Endothelial cell of umbilical vein (primary cell): ENCODE measurements at regions not wholly inside any gene's neighbourhood (a gene's known extent, or its start where the extent isn't known, plus 50 kb on each side); places are given as distances from the start of the nearest gene placed in this dataset.
"Not testable (repeated sequence)": the region's sequence is repeated elsewhere in the genome, so short reads cannot be mapped to it uniquely, and the experiment has no call there.

Experiments used
- BruUV-seq: library from RNA; stranded (reverse); fragments of 400-500 nt; replicated peaks from 2 replicates; lab custom pipeline; 2021; lab: Mats Ljungman, UMichigan
- CTCF ChIA-PET: fragments of 300-600, 350-600 bp; sonication (Branson Sonifier 250); formaldehyde crosslinking; loops from one replicate; lab custom pipeline; 2021; ENCODE audit warnings: antibody characterized with exemption, inconsistent platforms; lab: Charles Lee
- POLR2A ChIA-PET: fragments of 300-600, 350-600 bp; sonication (Branson Sonifier 250); formaldehyde crosslinking; loops from one replicate; lab custom pipeline; 2021; ENCODE audit warnings: antibody characterized with exemption, inconsistent platforms; lab: Charles Lee
- DNase-seq: peaks from one replicate; pipeline ENCODE4 v3.0.0-alpha.2; 2011; ENCODE audit warnings: low read depth, low spot score
- FAIRE-seq: peaks from 2 replicates; lab custom pipeline; 2011; peaks lifted over from hg19 to GRCh38; lab: Jason Lieb, UNC
- H2AFZ ChIP-seq: 2 replicates; pipeline ENCODE4 v1.6.0; 2012; ENCODE audit warnings: low read depth, low read length, control low read depth, inconsistent platforms
- H3K27ac ChIP-seq: 2 replicates; pipeline ENCODE4 v1.5.1; 2011; ENCODE audit warnings: low read depth, mild to moderate bottlenecking, control low read depth, low read length, moderate library complexity; ENCODE audit not compliant: insufficient read depth
- H3K27me3 ChIP-seq, 2 experiments: 2 replicates each; pipeline versions ENCODE4 v1.6.0 to v1.6.1; 2011; ENCODE audit warnings: low read length in 2 of 2, mixed read lengths in 1 of 2; ENCODE audit not compliant: control insufficient read depth in 2 of 2, insufficient read depth in 2 of 2
- H3K36me3 ChIP-seq, 2 experiments: 2 replicates in 1 of 2; 3 replicates in 1 of 2; pipeline ENCODE4 v1.5.1; 2011; ENCODE audit warnings: low read length in 2 of 2, mild to moderate bottlenecking in 1 of 2, moderate library complexity in 1 of 2; ENCODE audit not compliant: control insufficient read depth in 2 of 2, insufficient read depth in 2 of 2; ENCODE audit errors: extremely low read depth in 1 of 2
- H3K4me1 ChIP-seq: 3 replicates; pipeline ENCODE4 v1.5.1; 2011; ENCODE audit warnings: mild to moderate bottlenecking, low read length; ENCODE audit not compliant: control insufficient read depth, insufficient read depth; ENCODE audit errors: extremely low read depth
- H3K4me2 ChIP-seq: 2 replicates; pipeline ENCODE4 v1.6.1; 2011; ENCODE audit warnings: low read length, control low read depth, mixed read lengths; ENCODE audit not compliant: insufficient read depth
- H3K4me3 ChIP-seq, 3 experiments: fragments of 200-600 bp in 1 of 3; sonication (generic), shearing (Covaris generic) in 1 of 3; replicated peaks in 1 of 3; 2 replicates each; pipeline ENCODE4 v1.5.1; 2011 to 2016; ENCODE audit warnings: control low read depth in 3 of 3, low read length in 3 of 3, mild to moderate bottlenecking in 2 of 3, inconsistent platforms in 1 of 3, low read depth in 1 of 3, moderate library complexity in 1 of 3; ENCODE audit not compliant: insufficient read depth in 1 of 3
- H3K79me2 ChIP-seq: 2 replicates; pipeline ENCODE4 v1.6.0; 2012; ENCODE audit warnings: low read length, inconsistent platforms; ENCODE audit not compliant: control insufficient read depth, insufficient read depth
- H3K9ac ChIP-seq: replicated peaks from 2 replicates; pipeline ENCODE3; 2011; ENCODE audit warnings: low read length, control low read depth; ENCODE audit not compliant: insufficient read depth; ENCODE audit errors: extremely low read depth
- H3K9me1 ChIP-seq: replicated peaks from 3 replicates; pipeline ENCODE4 v1.6.0; 2011; ENCODE audit warnings: mild to moderate bottlenecking, low read length; ENCODE audit not compliant: control insufficient read depth, insufficient read depth; ENCODE audit errors: extremely low read depth
- H3K9me3 ChIP-seq: replicated peaks from 2 replicates; pipeline ENCODE4 v1.5.1; 2012; ENCODE audit warnings: low read length, inconsistent platforms; ENCODE audit not compliant: control insufficient read depth, insufficient read depth
- H4K20me1 ChIP-seq: replicated peaks from 2 replicates; pipeline ENCODE3; 2011; ENCODE audit warnings: mild to moderate bottlenecking, low read length; ENCODE audit not compliant: control insufficient read depth, insufficient read depth; ENCODE audit errors: extremely low read depth
- dilution Hi-C: fragments of 300-500 bp; cut with MboI; formaldehyde crosslinking; loops from one replicate; pipeline ENCODE4 v1.15.0; 2019; ENCODE audit warnings: low sequenced_read_pairs; ENCODE audit not compliant: extremely low pct_ligation_motif_present
- intact Hi-C: fragments of 100-400 bp; cut with micrococcal nuclease; formaldehyde crosslinking; loops from one replicate; pipeline ENCODE4 v1.10.0; 2022

GRCh38 chr7:55715247-55715867 lies 143.1 kb upstream of the VOPP1 start:
- H3K27me3 ChIP-seq, POLR2A ChIA-PET, CTCF ChIA-PET, H3K36me3 ChIP-seq, H3K9ac ChIP-seq, FAIRE-seq, dilution Hi-C loops, H3K4me2 ChIP-seq, H3K4me3 ChIP-seq, H3K79me2 ChIP-seq, H4K20me1 ChIP-seq, H3K9me1 ChIP-seq, H3K27ac ChIP-seq, H3K4me1 ChIP-seq, intact Hi-C loops, H3K9me3 ChIP-seq, BruUV-seq, H2AFZ ChIP-seq, DNase-seq: not testable (repeated sequence)

DNA sequence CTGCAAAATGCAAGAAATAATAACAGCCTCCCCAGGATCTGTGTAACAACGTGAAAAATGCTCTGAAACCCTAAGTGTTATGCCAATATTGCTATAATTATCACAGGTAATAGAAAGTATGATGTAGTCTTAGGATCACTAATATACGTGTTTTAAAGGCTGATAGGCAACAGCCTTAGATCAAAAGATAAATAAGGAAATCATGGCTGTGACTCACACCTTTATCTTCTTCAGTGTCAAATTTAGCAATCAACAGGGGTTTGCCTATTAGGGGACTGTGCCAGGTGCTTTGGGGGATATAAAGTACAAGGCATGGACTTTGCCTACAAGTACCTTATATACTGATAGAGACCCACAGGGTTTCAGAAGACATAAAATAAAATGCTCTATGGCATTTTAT lies 142.1 kb upstream of the VOPP1 start:
- H3K36me3 ChIP-seq, H3K9ac ChIP-seq, H3K9me3 ChIP-seq, CTCF ChIA-PET, dilution Hi-C loops, intact Hi-C loops, POLR2A ChIA-PET, FAIRE-seq, H3K9me1 ChIP-seq, H3K27ac ChIP-seq, H3K4me1 ChIP-seq, H3K4me2 ChIP-seq, H2AFZ ChIP-seq, H3K27me3 ChIP-seq, H4K20me1 ChIP-seq, H3K79me2 ChIP-seq, H3K4me3 ChIP-seq, DNase-seq, BruUV-seq: not testable (repeated sequence)

DNA sequence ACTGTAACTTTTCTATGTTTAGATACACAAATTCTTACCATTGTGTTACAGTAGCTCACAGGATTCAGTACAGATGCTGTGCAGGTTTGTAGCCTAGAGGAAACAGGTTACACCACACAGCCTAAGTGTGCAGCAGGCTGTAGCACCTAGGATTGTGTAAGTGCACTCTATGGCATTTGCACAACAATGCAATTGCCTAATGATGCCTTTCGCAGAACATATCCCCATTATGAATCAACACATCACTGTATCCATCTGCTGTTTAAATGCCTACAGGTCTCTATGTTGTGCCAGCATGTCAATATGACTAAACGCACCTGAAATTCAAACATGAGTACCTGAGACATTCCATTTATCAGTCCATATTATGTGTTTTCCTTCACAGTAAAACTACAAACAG lies 138.0 kb upstream of the VOPP1 start:
- H3K9ac ChIP-seq, H3K27ac ChIP-seq, FAIRE-seq, dilution Hi-C loops, H3K9me3 ChIP-seq, H3K36me3 ChIP-seq, DNase-seq, H2AFZ ChIP-seq, intact Hi-C loops, CTCF ChIA-PET, BruUV-seq, H3K4me1 ChIP-seq, H4K20me1 ChIP-seq, POLR2A ChIA-PET, H3K4me3 ChIP-seq, H3K4me2 ChIP-seq, H3K9me1 ChIP-seq, H3K79me2 ChIP-seq, H3K27me3 ChIP-seq: not testable (repeated sequence)

DNA sequence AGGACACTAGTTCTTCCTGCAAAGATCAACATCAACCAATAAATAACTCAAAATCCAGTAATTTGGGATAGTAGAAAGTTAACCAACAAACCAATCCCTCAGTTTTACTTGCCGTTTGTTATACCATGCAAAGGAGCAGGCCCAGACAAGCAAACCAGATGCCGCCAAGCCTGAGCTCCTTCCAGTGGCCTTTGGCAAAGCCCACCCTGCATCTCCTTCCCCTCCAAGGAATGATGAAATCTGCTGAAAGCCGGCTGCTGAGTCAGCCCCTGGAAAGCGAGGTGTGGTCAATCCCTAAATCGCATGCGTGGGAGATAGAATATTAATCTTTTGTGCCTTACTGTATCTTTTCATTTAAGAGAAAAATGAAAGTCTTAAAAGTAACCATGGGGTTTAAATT lies 135.7 kb upstream of the VOPP1 start:
- H3K4me2 ChIP-seq, dilution Hi-C loops, intact Hi-C loops, H3K27me3 ChIP-seq, FAIRE-seq, DNase-seq, BruUV-seq, H3K9ac ChIP-seq, H3K79me2 ChIP-seq, H4K20me1 ChIP-seq, POLR2A ChIA-PET, CTCF ChIA-PET, H3K9me3 ChIP-seq, H2AFZ ChIP-seq, H3K27ac ChIP-seq, H3K4me1 ChIP-seq, H3K36me3 ChIP-seq, H3K4me3 ChIP-seq, H3K9me1 ChIP-seq: not testable (repeated sequence)
